ENCODE measurements at regions not wholly inside any gene's neighbourhood (a gene's known extent, or its start where the extent isn't known, plus 50 kb on each side); places are given as distances from the start of the nearest gene placed in this dataset.

GRCh38 chr4:36549992-36550391, 268.6 kb downstream of the DTHD1 start:
- Histone ChIP-seq H3K9me3 (replicated peaks; ENCODE audit: control insufficient read depth, insufficient read depth, low read depth, low read length) (no peaks in the 10 kb centered on the region), H3K9ac (ENCODE audit: insufficient read depth in 1 of 2, low read depth in 2 of 2, low read length in 2 of 2) (no peak overlapping the region), H3K79me2 (ENCODE audit: control insufficient read depth, insufficient read depth, low read length) (no peaks in the 10 kb centered on the region), H4K20me1 (replicated peaks; ENCODE audit: control insufficient read depth, insufficient read depth, low read length) (no peaks in the 10 kb centered on the region), H3K27me3 (ENCODE audit: control insufficient read depth in 2 of 2, insufficient read depth in 2 of 2, low read length in 2 of 2) (no peaks in the 10 kb centered on the region), H3K27ac (ENCODE audit: extremely low read depth, low read depth, low read length) (no peak overlapping the region), H3K4me1 (replicated peaks in 1 of 2; ENCODE audit: control insufficient read depth in 2 of 2, insufficient read depth in 2 of 2, low read length in 2 of 2) (no peaks in the 10 kb centered on the region), H3K4me3 (no peak overlapping the region), H2AFZ (ENCODE audit: low read depth, low read length) (no peak overlapping the region), H3K4me2 (ENCODE audit: insufficient read depth, low read length) (no peak overlapping the region), H3K36me3 (ENCODE audit: control insufficient read depth, insufficient read depth, low read length) (no peaks in the 10 kb centered on the region), H3K9me1 (ENCODE audit: control insufficient read depth, insufficient read depth, low read length) (no peaks in the 10 kb centered on the region)
- WGBS (ENCODE audit: insufficient coverage, low coverage, missing lambda C conversion rate), result 17% methylated on average over 3 of the region's 3 CpGs
- no peak for DNase-seq (ENCODE audit: extremely low read depth in 1 of 4, low spot score in 3 of 4)
- no peak for FAIRE-seq
- ChIA-PET POLR2A (no interaction called here), CTCF (ENCODE audit: low intra/inter-chr PET ratio) (no interaction called here)
- intact Hi-C loops (cut with micrococcal nuclease), result no loop called here
- in situ Hi-C loops (cut with MboI), result no loop called here
- TF ChIP-seq, protein P1, sequence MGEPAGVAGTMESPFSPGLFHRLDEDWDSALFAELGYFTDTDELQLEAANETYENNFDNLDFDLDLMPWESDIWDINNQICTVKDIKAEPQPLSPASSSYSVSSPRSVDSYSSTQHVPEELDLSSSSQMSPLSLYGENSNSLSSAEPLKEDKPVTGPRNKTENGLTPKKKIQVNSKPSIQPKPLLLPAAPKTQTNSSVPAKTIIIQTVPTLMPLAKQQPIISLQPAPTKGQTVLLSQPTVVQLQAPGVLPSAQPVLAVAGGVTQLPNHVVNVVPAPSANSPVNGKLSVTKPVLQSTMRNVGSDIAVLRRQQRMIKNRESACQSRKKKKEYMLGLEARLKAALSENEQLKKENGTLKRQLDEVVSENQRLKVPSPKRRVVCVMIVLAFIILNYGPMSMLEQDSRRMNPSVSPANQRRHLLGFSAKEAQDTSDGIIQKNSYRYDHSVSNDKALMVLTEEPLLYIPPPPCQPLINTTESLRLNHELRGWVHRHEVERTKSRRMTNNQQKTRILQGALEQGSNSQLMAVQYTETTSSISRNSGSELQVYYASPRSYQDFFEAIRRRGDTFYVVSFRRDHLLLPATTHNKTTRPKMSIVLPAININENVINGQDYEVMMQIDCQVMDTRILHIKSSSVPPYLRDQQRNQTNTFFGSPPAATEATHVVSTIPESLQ (CRISPR knock-in tag; IDR thresholded peaks at IDR 0.05), result no peak
- TF ChIP-seq SIRT6 (IDR thresholded peaks at IDR 0.05; ENCODE audit: low read depth, low read length) (no peak), RFX7 (CRISPR knock-in tag; IDR thresholded peaks at IDR 0.05) (no peak), MAFF (IDR thresholded peaks at IDR 0.05; ENCODE audit: low read length) (peak; percentile 75), NCOA6 (IDR thresholded peaks at IDR 0.05) (no peak), MAFK (IDR thresholded peaks at IDR 0.05; ENCODE audit: low read length) (peak; percentile 70), MAFG (tag; conservative IDR thresholded peaks at IDR 0.05) (peak; percentile 23), ZFP36 (IDR thresholded peaks at IDR 0.05; ENCODE audit: low read depth, low read length, partially characterized antibody) (no peak), MTA2 (IDR thresholded peaks at IDR 0.05; ENCODE audit: low read depth) (no peak), ZNF316 (IDR thresholded peaks at IDR 0.05) (peak; percentile 26; the same call in 1 of the 2 replicates), TAF15 (IDR thresholded peaks at IDR 0.05; ENCODE audit: low read depth, low read length) (no peak), CREB3L1 (IDR thresholded peaks at IDR 0.05; ENCODE audit: borderline replicate concordance, low read depth) (no peak), CEBPG (CRISPR knock-in tag; IDR thresholded peaks at IDR 0.05) (no peak), CEBPG (tag; conservative IDR thresholded peaks at IDR 0.05 in 1 of 2, IDR thresholded peaks at IDR 0.05 in 1 of 2) (no peak)
- TF ChIP-seq, protein P2, sequence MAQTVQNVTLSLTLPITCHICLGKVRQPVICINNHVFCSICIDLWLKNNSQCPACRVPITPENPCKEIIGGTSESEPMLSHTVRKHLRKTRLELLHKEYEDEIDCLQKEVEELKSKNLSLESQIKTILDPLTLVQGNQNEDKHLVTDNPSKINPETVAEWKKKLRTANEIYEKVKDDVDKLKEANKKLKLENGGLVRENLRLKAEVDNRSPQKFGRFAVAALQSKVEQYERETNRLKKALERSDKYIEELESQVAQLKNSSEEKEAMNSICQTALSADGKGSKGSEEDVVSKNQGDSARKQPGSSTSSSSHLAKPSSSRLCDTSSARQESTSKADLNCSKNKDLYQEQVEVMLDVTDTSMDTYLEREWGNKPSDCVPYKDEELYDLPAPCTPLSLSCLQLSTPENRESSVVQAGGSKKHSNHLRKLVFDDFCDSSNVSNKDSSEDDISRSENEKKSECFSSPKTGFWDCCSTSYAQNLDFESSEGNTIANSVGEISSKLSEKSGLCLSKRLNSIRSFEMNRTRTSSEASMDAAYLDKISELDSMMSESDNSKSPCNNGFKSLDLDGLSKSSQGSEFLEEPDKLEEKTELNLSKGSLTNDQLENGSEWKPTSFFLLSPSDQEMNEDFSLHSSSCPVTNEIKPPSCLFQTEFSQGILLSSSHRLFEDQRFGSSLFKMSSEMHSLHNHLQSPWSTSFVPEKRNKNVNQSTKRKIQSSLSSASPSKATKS (CRISPR knock-in tag; IDR thresholded peaks at IDR 0.05), result no peak
- TF ChIP-seq, protein P3, sequence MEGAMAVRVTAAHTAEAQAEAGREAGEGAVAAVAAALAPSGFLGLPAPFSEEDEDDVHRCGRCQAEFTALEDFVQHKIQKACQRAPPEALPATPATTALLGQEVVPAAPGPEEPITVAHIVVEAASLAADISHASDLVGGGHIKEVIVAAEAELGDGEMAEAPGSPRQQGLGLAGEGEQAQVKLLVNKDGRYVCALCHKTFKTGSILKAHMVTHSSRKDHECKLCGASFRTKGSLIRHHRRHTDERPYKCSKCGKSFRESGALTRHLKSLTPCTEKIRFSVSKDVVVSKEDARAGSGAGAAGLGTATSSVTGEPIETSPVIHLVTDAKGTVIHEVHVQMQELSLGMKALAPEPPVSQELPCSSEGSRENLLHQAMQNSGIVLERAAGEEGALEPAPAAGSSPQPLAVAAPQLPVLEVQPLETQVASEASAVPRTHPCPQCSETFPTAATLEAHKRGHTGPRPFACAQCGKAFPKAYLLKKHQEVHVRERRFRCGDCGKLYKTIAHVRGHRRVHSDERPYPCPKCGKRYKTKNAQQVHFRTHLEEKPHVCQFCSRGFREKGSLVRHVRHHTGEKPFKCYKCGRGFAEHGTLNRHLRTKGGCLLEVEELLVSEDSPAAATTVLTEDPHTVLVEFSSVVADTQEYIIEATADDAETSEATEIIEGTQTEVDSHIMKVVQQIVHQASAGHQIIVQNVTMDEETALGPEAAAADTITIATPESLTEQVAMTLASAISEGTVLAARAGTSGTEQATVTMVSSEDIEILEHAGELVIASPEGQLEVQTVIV (CRISPR knock-in tag; IDR thresholded peaks at IDR 0.05; ENCODE audit: borderline replicate concordance), result no peak
- BruUV-seq (replicated peaks), result no TSS peak
- ATAC-seq, result no peak
